MCF 10A (cell line): ENCODE measurements at regions not wholly inside any gene's neighbourhood (a gene's known extent, or its start where the extent isn't known, plus 50 kb on each side); places are given as distances from the start of the nearest gene placed in this dataset.
"Not testable (repeated sequence)": the region's sequence is repeated elsewhere in the genome, so short reads cannot be mapped to it uniquely, and the experiment has no call there.

Experiments
- BruUV-seq: library from RNA; stranded (reverse); fragments of 400-500 nt; replicated peaks from 2 replicates; lab custom pipeline; 2021; lab: Mats Ljungman, UMichigan
- CTCF ChIA-PET: fragments of 300-600 bp; sonication (Branson Sonifier 250); formaldehyde crosslinking; extraction: SDS; loops from one replicate; lab custom pipeline; 2021; ENCODE audit warnings: antibody characterized with exemption, inconsistent platforms; lab: Yijun Ruan, JAX
- POLR2A ChIA-PET: fragments of 300-600, 350-650 bp; sonication (Branson Sonifier 250); formaldehyde crosslinking; extraction: SDS; loops from one replicate; lab custom pipeline; 2020; ENCODE audit warnings: antibody characterized with exemption, inconsistent platforms; lab: Yijun Ruan, JAX
- DNase-seq: peaks from one replicate; pipeline ENCODE4 v3.0.0-alpha.2; 2018; ENCODE audit not compliant: unreplicated experiment
- H3K27ac Mint-ChIP-seq: one replicate; pipeline ENCODE4 v1.8.0; 2022; ENCODE audit warnings: mild to moderate bottlenecking, low read depth, mixed read lengths; ENCODE audit not compliant: unreplicated experiment
- H3K27me3 Mint-ChIP-seq: one replicate; pipeline ENCODE4 v1.8.0; 2022; ENCODE audit warnings: mixed read lengths; ENCODE audit not compliant: insufficient read depth, unreplicated experiment
- H3K36me3 Mint-ChIP-seq: one replicate; pipeline ENCODE4 v1.8.0; 2022; ENCODE audit warnings: mild to moderate bottlenecking, moderate library complexity, mixed read lengths; ENCODE audit not compliant: insufficient read depth, unreplicated experiment
- H3K4me1 Mint-ChIP-seq: one replicate; pipeline ENCODE4 v1.8.0; 2022; ENCODE audit warnings: mixed read lengths; ENCODE audit not compliant: insufficient read depth, unreplicated experiment
- H3K4me3 Mint-ChIP-seq: one replicate; pipeline ENCODE4 v1.8.0; 2022; ENCODE audit warnings: mild to moderate bottlenecking, moderate library complexity, mixed read lengths; ENCODE audit not compliant: unreplicated experiment
- H3K9me3 Mint-ChIP-seq: one replicate; pipeline ENCODE4 v1.8.0; 2022; ENCODE audit warnings: mixed read lengths; ENCODE audit not compliant: unreplicated experiment
- intact Hi-C: fragments of 100-400 bp; cut with micrococcal nuclease; formaldehyde crosslinking; loops from 2 replicates; pipeline ENCODE4 v1.14.1; 2022
- TF ChIP-seq, protein P1 (sequence below): fragments of 200-600 bp; IDR thresholded peaks from one replicate; pipeline ENCODE4 v1.8.0; 2022; ENCODE audit warnings: antibody characterized with exemption, mild to moderate bottlenecking; ENCODE audit not compliant: unreplicated experiment

DNA sequence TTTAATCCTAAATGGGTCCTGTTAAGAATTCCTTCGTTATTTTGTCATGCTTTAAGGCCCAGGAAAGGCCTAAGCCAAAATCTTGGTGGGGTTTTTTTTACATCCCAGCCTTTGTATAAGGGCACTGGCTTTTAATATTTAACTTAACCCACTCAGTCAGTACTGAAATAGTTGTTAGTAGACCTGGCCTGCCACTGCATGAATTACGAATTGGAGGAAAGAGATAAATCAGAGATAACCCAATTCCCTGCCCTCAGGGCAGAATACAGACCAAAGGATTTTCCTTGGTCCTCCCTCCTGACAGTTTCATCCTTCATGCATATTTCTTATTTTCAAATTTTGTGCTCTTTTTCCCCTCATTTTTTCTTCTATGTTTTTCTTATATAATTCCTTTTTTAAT lies 193.0 kb downstream of the FASLG start:
- Mint-ChIP-seq H3K27ac (no peak overlapping the region), H3K27me3 (no peaks in the 10 kb centered on the region), H3K9me3 (peaks cover 7% of the 10 kb centered on the region), H3K36me3 (peaks cover 6% of the 10 kb centered on the region), H3K4me1 (no peaks in the 10 kb centered on the region), H3K4me3 (no peak overlapping the region)
- intact Hi-C loops, result no loop called here
- DNase-seq, result no peak
- POLR2A ChIA-PET, result no interaction called here
- TF ChIP-seq, protein P1, sequence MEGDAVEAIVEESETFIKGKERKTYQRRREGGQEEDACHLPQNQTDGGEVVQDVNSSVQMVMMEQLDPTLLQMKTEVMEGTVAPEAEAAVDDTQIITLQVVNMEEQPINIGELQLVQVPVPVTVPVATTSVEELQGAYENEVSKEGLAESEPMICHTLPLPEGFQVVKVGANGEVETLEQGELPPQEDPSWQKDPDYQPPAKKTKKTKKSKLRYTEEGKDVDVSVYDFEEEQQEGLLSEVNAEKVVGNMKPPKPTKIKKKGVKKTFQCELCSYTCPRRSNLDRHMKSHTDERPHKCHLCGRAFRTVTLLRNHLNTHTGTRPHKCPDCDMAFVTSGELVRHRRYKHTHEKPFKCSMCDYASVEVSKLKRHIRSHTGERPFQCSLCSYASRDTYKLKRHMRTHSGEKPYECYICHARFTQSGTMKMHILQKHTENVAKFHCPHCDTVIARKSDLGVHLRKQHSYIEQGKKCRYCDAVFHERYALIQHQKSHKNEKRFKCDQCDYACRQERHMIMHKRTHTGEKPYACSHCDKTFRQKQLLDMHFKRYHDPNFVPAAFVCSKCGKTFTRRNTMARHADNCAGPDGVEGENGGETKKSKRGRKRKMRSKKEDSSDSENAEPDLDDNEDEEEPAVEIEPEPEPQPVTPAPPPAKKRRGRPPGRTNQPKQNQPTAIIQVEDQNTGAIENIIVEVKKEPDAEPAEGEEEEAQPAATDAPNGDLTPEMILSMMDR, result no peak
- no TSS peak for BruUV-seq
- CTCF ChIA-PET, result interaction anchor here (0.6 kb wide), 1 partner anchor 11 kb away, joined by 3 read pairs; no protein-coding TSS in a partner anchor

DNA sequence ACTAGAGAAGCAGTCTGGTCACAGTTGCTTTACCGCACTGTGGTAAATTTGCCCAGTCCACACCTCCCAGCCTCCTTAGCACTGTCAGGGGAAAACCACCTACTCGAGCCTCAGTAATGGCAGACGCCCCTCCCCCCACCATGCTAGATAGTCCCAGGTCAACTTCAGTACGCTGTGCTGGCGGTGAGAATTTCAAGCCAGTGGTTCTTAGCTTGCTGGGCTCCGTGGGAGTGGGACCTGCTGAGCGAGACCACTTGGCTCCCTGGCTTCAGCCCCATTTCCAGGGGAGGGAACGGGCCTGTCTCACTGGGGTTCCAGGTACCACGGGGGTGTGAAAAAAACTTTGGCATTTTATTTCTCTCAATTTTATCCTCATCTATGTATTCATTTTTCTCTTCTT lies 194.8 kb downstream of the TNFSF18 start:
- H3K27ac Mint-ChIP-seq, intact Hi-C loops, H3K9me3 Mint-ChIP-seq, H3K4me1 Mint-ChIP-seq, BruUV-seq, POLR2A ChIA-PET, H3K36me3 Mint-ChIP-seq, DNase-seq, H3K27me3 Mint-ChIP-seq, H3K4me3 Mint-ChIP-seq: not testable (repeated sequence)
- CTCF ChIA-PET, result interaction anchor here (0.6 to 1.1 kb wide), 4 partner anchors 10 to 405 kb away, joined by 3 to 4 read pairs (median 4); no protein-coding TSS in a partner anchor

DNA sequence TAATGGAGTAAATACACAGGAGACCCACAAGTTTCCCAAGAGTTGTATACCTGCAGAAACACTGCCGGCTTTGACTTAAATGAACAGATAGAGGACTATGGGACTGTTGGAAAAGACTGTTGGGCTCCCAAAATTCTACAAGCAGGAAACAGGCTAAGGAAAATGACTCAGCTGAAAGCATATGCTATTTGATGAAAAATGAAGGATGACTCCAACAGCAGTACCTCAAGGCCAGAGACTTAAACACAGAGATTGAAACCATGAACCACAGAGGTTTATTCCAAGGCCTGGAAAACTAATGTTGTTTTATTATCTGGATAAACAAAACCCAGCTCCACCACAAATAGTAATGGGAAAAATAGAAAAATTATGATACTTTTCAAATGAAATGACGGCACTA lies 187.7 kb downstream of the TNFSF18 start:
- Mint-ChIP-seq H3K27me3 (no peaks in the 10 kb centered on the region), H3K36me3 (peaks cover 4% of the 10 kb centered on the region), H3K4me3 (no peak overlapping the region), H3K4me1 (peaks cover 4% of the 10 kb centered on the region), H3K9me3 (peaks cover 8% of the 10 kb centered on the region), H3K27ac (no peak overlapping the region)
- BruUV-seq, result no TSS peak
- TF ChIP-seq, protein P1, result no peak
- DNase-seq, result no peak
- intact Hi-C loops, result no loop called here
- ChIA-PET CTCF (interaction anchor here (0.6 kb wide), 1 partner anchor 16 kb away, joined by 3 read pairs; no protein-coding TSS in a partner anchor), POLR2A (interaction anchor here (0.7 kb wide), 1 partner anchor 18 kb away, joined by 3 read pairs; no protein-coding TSS in a partner anchor)

DNA sequence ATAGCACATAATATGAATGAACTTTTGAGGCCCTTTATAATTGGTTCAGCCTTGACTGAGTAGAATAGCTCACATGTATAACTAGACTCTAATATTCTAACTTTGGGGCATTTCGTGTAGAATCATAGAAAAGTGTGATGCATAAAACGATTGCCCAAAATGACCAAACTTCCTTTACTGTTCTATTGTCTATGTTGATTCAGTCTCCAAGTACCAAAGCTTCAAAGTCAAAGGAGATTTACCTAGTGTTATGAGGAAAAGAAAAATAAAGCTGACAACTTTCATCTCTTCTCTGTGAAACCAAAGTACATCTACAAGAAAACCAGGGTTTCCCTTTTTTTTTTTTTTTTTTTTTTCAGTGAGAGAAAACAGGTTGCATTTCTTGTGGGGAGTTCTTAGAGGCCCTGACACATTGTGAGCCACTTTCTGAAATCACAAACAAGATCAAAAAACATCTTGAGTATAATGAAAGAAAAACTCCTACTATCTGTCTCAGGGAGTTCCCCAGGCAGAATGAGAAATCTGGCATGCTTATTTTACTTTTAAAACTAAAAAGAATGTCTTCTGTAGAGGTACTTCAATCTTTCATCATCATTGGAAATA lies 183.4 kb downstream of the TNFSF18 start:
- no TSS peak for BruUV-seq
- ChIA-PET CTCF (interaction anchor here (0.6 to 1.2 kb wide), 7 partner anchors 20 to 334 kb away, joined by 3 to 7 read pairs (median 4); no protein-coding TSS in a partner anchor), POLR2A (no interaction called here)
- Mint-ChIP-seq H3K27me3 (no peaks in the 10 kb centered on the region), H3K4me1 (peaks cover 7% of the 10 kb centered on the region), H3K27ac (no peak overlapping the region), H3K9me3 (peaks cover 5% of the 10 kb centered on the region), H3K36me3 (peaks cover 1% of the 10 kb centered on the region), H3K4me3 (no peak overlapping the region)
- TF ChIP-seq, protein P1, result no peak
- no peak for DNase-seq
- intact Hi-C loops, result no loop called here
